ENCODE measurements at regions not wholly inside any gene's neighbourhood (a gene's known extent, or its start where the extent isn't known, plus 50 kb on each side); places are given as distances from the start of the nearest gene placed in this dataset.
A peak's percentile ranks its signal among the peaks of the same experiment; 100 is the strongest.

GRCh38 chr10:4371691-4372295 is 454.2 kb upstream of the AKR1E2 start:
- H3K4me1 Mint-ChIP-seq = no peaks in the 10 kb centered on the region
- H3K36me3 Mint-ChIP-seq (ENCODE audit: low read depth) = no peaks in the 10 kb centered on the region
- no peak overlapping the region for H3K4me3 Mint-ChIP-seq
- ATAC-seq (replicated peaks) = no peak
- no peak overlapping the region for H3K27ac Mint-ChIP-seq
- H3K27me3 Mint-ChIP-seq = no peaks in the 10 kb centered on the region
- peaks cover 3% of the 10 kb centered on the region for H3K9me3 Mint-ChIP-seq

- ATAC-seq (replicated peaks) = no peak
- Mint-ChIP-seq H3K4me3 (no peak overlapping the region), H3K27me3 (no peaks in the 10 kb centered on the region)
These were observed 455.6 kb upstream of the AKR1E2 start for GRCh38 chr10:4370376-4370775.

DNA sequence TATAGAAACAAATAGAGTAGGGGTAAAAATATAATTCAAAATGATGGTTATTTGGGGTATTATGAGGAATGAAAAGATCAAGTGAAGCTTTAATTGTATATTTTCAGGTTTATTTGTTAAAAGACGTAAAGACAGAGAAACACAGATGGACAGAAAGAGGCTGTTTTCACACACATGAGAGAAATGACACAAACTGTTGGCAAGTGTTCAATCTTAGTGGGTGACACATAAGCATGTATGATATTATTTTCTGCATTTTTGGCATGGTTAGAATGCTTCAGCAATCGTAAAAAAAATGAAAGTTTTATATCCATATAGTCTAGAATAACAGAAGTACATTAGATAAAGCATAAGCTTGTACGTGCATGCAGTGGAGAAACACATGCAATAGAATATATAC is 464.4 kb upstream of the AKR1E2 start:
- no peak for ATAC-seq (replicated peaks)
- H3K9me3 Mint-ChIP-seq = no peaks in the 10 kb centered on the region
- no peak overlapping the region for H3K4me3 Mint-ChIP-seq
- no peaks in the 10 kb centered on the region for H3K4me1 Mint-ChIP-seq
- H3K27ac Mint-ChIP-seq = no peak overlapping the region
- H3K27me3 Mint-ChIP-seq = no peaks in the 10 kb centered on the region
- no peaks in the 10 kb centered on the region for H3K36me3 Mint-ChIP-seq (ENCODE audit: low read depth)

More at GRCh38 chr10:4370376-4370775, 455.6 kb upstream of the AKR1E2 start:
- no peak overlapping the region for H3K27ac Mint-ChIP-seq
- H3K36me3 Mint-ChIP-seq (ENCODE audit: low read depth) = no peaks in the 10 kb centered on the region
- no peaks in the 10 kb centered on the region for H3K9me3 Mint-ChIP-seq
- no peaks in the 10 kb centered on the region for H3K4me1 Mint-ChIP-seq

DNA sequence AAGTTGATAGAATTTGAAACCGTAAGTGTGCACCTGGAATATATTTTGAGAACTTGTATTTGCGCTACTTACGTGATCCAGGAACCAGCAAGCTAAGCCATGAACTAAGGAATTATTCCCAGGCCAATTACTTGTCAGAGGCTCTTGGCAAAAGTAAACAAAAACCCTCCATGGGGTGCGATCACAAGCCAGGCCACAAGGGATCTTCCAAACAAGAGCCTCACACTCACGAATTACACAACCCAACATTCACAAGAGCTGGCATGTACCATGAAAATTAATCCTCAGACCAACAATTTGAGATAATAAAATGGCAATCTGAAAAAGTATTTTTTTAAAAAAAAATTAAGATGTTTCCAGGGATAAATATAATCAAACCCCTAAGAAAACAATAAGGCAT is 467.0 kb upstream of the AKR1E2 start:
- H3K36me3 Mint-ChIP-seq (ENCODE audit: low read depth) = no peaks in the 10 kb centered on the region
- no peaks in the 10 kb centered on the region for H3K27me3 Mint-ChIP-seq
- ATAC-seq (replicated peaks) = no peak
- H3K4me1 Mint-ChIP-seq = peaks cover under 1% of the 10 kb centered on the region
- no peak overlapping the region for H3K27ac Mint-ChIP-seq
- H3K4me3 Mint-ChIP-seq = no peak overlapping the region
- H3K9me3 Mint-ChIP-seq = no peaks in the 10 kb centered on the region

GRCh38 chr10:4357911-4358310 is 468.1 kb upstream of the AKR1E2 start:
- no peaks in the 10 kb centered on the region for H3K9me3 Mint-ChIP-seq
- no peaks in the 10 kb centered on the region for H3K36me3 Mint-ChIP-seq (ENCODE audit: low read depth)
- H3K27me3 Mint-ChIP-seq = no peaks in the 10 kb centered on the region
- no peak overlapping the region for H3K27ac Mint-ChIP-seq
- no peak overlapping the region for H3K4me3 Mint-ChIP-seq
- ATAC-seq (replicated peaks) = no peak
- H3K4me1 Mint-ChIP-seq = peaks cover 5% of the 10 kb centered on the region

DNA sequence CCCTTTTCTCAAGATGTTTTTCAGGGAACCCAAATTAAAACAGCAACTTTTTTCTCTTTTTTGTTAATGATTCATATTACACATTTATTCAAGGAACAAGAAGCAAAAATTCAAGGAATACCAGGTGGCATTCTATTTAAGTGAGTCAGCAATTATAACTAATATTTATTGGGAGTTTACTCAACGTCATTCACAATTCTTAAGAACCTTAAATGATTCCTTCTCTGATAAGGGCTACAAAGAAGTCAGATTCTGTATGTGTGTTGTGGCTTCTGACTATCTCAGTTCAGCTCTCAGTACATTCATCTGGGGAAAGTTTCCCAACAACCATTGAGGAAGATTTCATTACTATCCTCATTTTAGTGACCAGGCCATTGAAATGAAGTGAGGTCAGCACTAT is 470.7 kb upstream of the AKR1E2 start:
- no peak for ATAC-seq (replicated peaks)
- Mint-ChIP-seq H3K27ac (no peak overlapping the region), H3K36me3 (ENCODE audit: low read depth) (no peaks in the 10 kb centered on the region), H3K9me3 (no peaks in the 10 kb centered on the region), H3K27me3 (no peaks in the 10 kb centered on the region), H3K4me3 (no peak overlapping the region), H3K4me1 (peaks cover 5% of the 10 kb centered on the region)

GRCh38 chr10:4354382-4354812 is 471.6 kb upstream of the AKR1E2 start:
- no peaks in the 10 kb centered on the region for H3K9me3 Mint-ChIP-seq
- H3K4me3 Mint-ChIP-seq = no peak overlapping the region
- no peak for ATAC-seq (replicated peaks)
- peaks cover 5% of the 10 kb centered on the region for H3K4me1 Mint-ChIP-seq
- no peak overlapping the region for H3K27ac Mint-ChIP-seq
- H3K27me3 Mint-ChIP-seq = no peaks in the 10 kb centered on the region
- no peaks in the 10 kb centered on the region for H3K36me3 Mint-ChIP-seq (ENCODE audit: low read depth)

DNA sequence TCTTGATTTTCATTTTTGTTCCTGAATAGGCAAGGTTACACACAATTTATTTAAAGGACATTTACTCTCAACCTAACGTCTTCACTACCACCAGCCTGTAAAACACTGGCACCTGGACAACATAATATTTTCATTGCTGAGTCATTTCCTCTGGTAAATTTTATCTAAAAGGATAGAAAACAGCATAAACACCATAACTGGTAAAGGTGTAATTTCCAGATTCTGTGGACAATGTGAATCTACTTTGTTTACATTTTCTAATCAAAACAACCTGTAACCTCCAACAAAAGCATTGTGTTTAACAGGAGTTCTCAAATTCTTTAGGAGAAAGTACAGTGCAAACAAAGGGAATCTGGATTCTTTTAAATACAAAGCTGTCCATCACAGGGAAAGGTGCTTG is 472.0 kb upstream of the AKR1E2 start:
- peak; percentile 19 for ATAC-seq (replicated peaks)
- peak overlapping the region; percentile 45 for H3K27ac Mint-ChIP-seq
- H3K4me3 Mint-ChIP-seq = no peak overlapping the region
- no peaks in the 10 kb centered on the region for H3K27me3 Mint-ChIP-seq
- H3K36me3 Mint-ChIP-seq (ENCODE audit: low read depth) = no peaks in the 10 kb centered on the region
- no peaks in the 10 kb centered on the region for H3K9me3 Mint-ChIP-seq
- peaks cover 5% of the 10 kb centered on the region for H3K4me1 Mint-ChIP-seq

- Mint-ChIP-seq H3K9me3 (no peaks in the 10 kb centered on the region), H3K27ac (no peak overlapping the region), H3K4me1 (peaks cover 5% of the 10 kb centered on the region), H3K27me3 (no peaks in the 10 kb centered on the region), H3K4me3 (no peak overlapping the region), H3K36me3 (ENCODE audit: low read depth) (no peaks in the 10 kb centered on the region)
- ATAC-seq (replicated peaks) = no peak
These were observed 472.9 kb upstream of the AKR1E2 start for GRCh38 chr10:4353059-4353655.

DNA sequence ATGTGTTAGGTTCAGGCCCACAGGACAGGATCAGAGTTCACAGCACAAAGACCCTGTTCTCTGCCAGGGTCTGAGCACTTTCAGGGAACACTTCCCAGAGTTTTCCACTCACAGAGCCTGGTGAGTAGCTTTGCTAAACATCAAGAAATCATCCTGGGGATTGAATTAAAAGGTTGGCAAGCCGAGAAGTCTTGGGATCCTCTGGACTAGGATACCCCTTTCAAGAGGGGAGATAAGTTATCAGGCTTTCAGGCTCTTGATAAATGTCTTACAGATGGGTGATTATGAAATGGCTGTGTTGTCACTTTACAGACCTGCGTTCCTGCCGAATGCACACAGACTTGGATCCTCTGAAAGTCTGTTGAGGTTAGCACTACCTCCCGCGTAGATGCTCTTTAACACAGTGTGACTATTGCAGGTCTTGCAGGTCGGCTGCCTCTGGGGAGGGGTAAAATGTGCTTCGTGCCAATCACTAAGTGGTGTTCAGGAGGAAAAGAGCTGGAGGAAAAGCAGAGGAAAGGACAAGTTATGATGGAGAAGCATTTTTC is 473.5 kb upstream of the AKR1E2 start:
- no peak overlapping the region for H3K4me3 Mint-ChIP-seq
- ATAC-seq (replicated peaks) = no peak
- no peaks in the 10 kb centered on the region for H3K36me3 Mint-ChIP-seq (ENCODE audit: low read depth)
- peaks cover 5% of the 10 kb centered on the region for H3K4me1 Mint-ChIP-seq
- H3K27me3 Mint-ChIP-seq = no peaks in the 10 kb centered on the region
- no peaks in the 10 kb centered on the region for H3K9me3 Mint-ChIP-seq
- no peak overlapping the region for H3K27ac Mint-ChIP-seq

DNA sequence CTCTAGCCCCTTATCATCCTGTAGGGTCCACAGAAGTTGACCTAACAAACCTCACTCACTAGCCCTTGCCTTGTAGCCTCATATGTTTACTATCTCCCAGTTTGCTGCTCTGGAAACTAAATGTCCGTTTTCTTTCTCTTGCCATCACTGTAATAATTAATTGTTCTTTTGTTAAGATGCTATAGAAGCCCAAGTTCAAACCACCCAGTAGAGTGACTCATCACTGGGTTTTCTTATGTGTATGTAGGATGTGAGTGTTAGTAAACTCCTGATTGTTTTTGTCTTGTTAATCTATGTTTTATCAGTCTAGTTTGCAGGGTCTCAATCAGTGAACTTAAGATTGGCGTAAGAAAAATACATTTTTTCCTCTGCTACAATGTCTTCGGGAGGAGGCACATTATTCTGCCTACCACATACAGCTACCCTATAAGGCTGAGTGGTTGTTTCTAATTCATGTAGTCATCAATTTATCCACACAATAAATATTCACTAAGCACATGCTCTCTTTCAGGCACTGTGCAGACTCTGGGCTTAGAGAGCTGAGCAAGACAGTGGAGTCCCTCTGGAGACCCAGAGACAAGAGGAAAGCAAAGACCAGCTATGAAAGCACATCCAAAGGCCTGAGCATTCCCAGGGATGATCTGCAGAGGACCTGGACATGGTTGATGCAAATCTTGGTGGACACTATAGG is 474.1 kb upstream of the AKR1E2 start:
- Mint-ChIP-seq H3K4me1 (peaks cover 5% of the 10 kb centered on the region), H3K36me3 (ENCODE audit: low read depth) (no peaks in the 10 kb centered on the region), H3K27ac (no peak overlapping the region), H3K4me3 (no peak overlapping the region), H3K9me3 (no peaks in the 10 kb centered on the region), H3K27me3 (no peaks in the 10 kb centered on the region)
- peak; percentile 48 for ATAC-seq (replicated peaks)

- no peak overlapping the region for H3K27ac Mint-ChIP-seq
- no peak overlapping the region for H3K4me3 Mint-ChIP-seq
- H3K9me3 Mint-ChIP-seq = no peaks in the 10 kb centered on the region
- H3K4me1 Mint-ChIP-seq = peaks cover 12% of the 10 kb centered on the region
- no peaks in the 10 kb centered on the region for H3K36me3 Mint-ChIP-seq (ENCODE audit: low read depth)
- ATAC-seq (replicated peaks) = no peak
- H3K27me3 Mint-ChIP-seq = no peaks in the 10 kb centered on the region
These were observed 478.6 kb upstream of the AKR1E2 start for GRCh38 chr10:4347397-4347796.

DNA sequence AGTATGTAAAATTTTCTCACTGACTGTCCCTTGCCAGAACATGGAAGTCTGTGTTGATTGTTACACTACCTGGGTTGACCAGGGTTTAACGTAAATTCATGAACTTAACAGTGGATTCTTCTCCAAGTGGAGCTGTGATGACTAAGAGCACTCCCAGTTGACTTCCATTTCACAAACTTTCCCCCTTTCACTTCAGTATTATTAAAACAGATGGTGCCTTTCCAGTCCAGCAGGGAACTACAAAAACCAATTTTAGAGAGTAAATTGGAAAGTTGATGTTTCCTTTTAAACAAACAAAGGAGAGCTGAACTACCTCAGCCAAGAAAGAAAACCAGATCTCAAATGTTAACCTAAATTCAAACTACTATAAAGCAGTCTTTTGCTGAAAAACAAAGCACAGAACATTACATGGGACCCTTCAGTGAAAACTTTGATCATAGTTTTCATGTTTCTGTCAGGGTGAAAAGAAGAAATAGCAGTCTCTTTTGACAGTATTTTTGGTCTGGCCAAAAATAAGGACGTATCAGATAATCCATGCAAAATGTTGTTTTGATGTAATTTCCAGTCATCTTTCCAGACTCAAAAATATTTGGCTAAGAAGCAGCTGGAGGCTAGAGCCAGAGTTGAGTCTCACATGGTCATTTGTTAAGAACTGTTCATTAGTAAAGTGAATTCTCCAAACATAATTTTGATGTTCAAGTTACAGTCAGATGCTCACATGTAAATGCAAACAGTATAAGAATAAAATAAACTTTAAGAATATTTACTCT is 479.9 kb upstream of the AKR1E2 start:
- H3K4me3 Mint-ChIP-seq = no peak overlapping the region
- H3K27me3 Mint-ChIP-seq = no peaks in the 10 kb centered on the region
- H3K27ac Mint-ChIP-seq = peak overlapping the region; percentile 40
- H3K36me3 Mint-ChIP-seq (ENCODE audit: low read depth) = no peaks in the 10 kb centered on the region
- ATAC-seq (replicated peaks) = no peak
- H3K9me3 Mint-ChIP-seq = no peaks in the 10 kb centered on the region
- peaks cover 12% of the 10 kb centered on the region for H3K4me1 Mint-ChIP-seq

DNA sequence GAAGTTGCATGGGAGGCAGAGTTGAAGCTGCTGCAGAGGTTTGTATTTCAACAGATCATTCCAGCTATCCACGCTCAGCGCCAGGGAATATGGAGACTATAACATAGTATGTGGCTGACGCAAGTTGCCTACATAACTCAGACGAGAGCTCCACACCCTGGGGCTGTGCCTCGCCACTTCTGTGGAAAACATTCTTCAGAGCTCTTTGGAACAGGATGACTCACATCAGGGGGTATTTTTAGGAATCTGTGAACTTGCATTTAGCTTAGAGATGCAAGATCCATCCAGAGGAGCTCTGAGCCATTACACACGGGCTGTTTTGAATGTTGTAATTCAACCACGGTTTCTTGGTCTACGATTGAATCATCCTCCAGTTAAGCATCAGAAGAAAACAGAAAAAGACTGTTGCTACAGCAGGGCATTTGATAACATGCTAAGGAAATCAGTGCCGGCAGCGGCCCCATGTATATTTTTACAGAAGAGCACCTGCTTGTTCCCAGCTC is 481.5 kb upstream of the AKR1E2 start:
- Mint-ChIP-seq H3K4me1 (peaks cover 12% of the 10 kb centered on the region), H3K4me3 (peak overlapping the region; percentile 10), H3K27me3 (no peaks in the 10 kb centered on the region), H3K36me3 (ENCODE audit: low read depth) (no peaks in the 10 kb centered on the region), H3K9me3 (no peaks in the 10 kb centered on the region), H3K27ac (peak overlapping the region; percentile 40)
- ATAC-seq (replicated peaks) = peak; percentile 95

All from activated T-helper 17 cell treated with anti-CD3 and anti-CD28 coated beads, Interleukin-2, amount 50 U/mL, for 72 hours (primary cell).